GM23338 (cell line): ENCODE measurements at regions not wholly inside any gene's neighbourhood (a gene's known extent, or its start where the extent isn't known, plus 50 kb on each side); places are given as distances from the start of the nearest gene placed in this dataset.

Experiments
- ATAC-seq: fragments of 200-7000 bp; cut with Tn5 transposase; 3 replicates; pipeline ENCODE4 v1.9.1; 2020
- DNase-seq: peaks from one replicate; pipeline ENCODE4 v3.0.0-alpha.2; 2015; ENCODE audit warnings: low spot score
- H2AFZ ChIP-seq: fragments of 200-600 bp; sonication (generic); 2 replicates; pipeline ENCODE4 v1.8.0; 2016; ENCODE audit warnings: antibody characterized with exemption, mild to moderate bottlenecking, moderate library complexity
- H3F3A ChIP-seq: fragments of 200-600 bp; sonication (generic); replicated peaks from 2 replicates; pipeline ENCODE4 v1.8.0; 2017; ENCODE audit warnings: antibody characterized with exemption, mixed run types, low read depth
- H3K27ac ChIP-seq: fragments of 200-600 bp; sonication (generic); 2 replicates; pipeline ENCODE4 v1.6.1; 2016; ENCODE audit warnings: low read depth
- H3K27me3 ChIP-seq: fragments of 200-600 bp; sonication (generic); 2 replicates; pipeline ENCODE4 v1.8.0; 2016; ENCODE audit warnings: mild to moderate bottlenecking, mixed run types, moderate library complexity; ENCODE audit not compliant: insufficient read depth
- H3K36me3 ChIP-seq: fragments of 200-600 bp; sonication (generic); 2 replicates; pipeline ENCODE4 v1.8.0; 2016; ENCODE audit warnings: mild to moderate bottlenecking; ENCODE audit not compliant: insufficient read depth
- H3K4me1 ChIP-seq: fragments of 200-600 bp; sonication (generic); 2 replicates; pipeline ENCODE4 v1.8.0; 2016; ENCODE audit warnings: mild to moderate bottlenecking, moderate library complexity; ENCODE audit not compliant: insufficient read depth
- H3K4me2 ChIP-seq: fragments of 200-600 bp; sonication (generic); 2 replicates; pipeline ENCODE4 v1.7.1; 2017; ENCODE audit warnings: mixed run types
- H3K4me3 ChIP-seq: fragments of 200-600 bp; sonication (generic); 2 replicates; pipeline ENCODE4 v1.6.1; 2016; ENCODE audit warnings: mixed run types
- H3K79me2 ChIP-seq: fragments of 200-600 bp; sonication (generic); replicated peaks from 2 replicates; pipeline ENCODE4 v1.8.0; 2017; ENCODE audit warnings: mild to moderate bottlenecking; ENCODE audit not compliant: insufficient read depth
- H3K9me2 ChIP-seq: fragments of 200-600 bp; sonication (generic); 2 replicates; pipeline ENCODE4 v1.8.0; 2017; ENCODE audit not compliant: insufficient read depth
- H4K20me1 ChIP-seq: fragments of 200-600 bp; sonication (generic); replicated peaks from 2 replicates; pipeline ENCODE4 v1.8.0; 2017; ENCODE audit warnings: mild to moderate bottlenecking; ENCODE audit not compliant: insufficient read depth
- H3K27ac Mint-ChIP-seq: 2 replicates; pipeline ENCODE4 v1.8.0; 2020; ENCODE audit warnings: inconsistent platforms, mild to moderate bottlenecking, moderate library complexity, mixed read lengths
- H3K27me3 Mint-ChIP-seq: 3 replicates; pipeline ENCODE4 v1.8.0; 2022; ENCODE audit warnings: low read depth, mild to moderate bottlenecking, moderate library complexity, mixed read lengths, inconsistent platforms; ENCODE audit not compliant: insufficient read depth, poor library complexity
- H3K36me3 Mint-ChIP-seq: 3 replicates; pipeline ENCODE4 v1.8.0; 2021; ENCODE audit warnings: low read depth, mild to moderate bottlenecking, inconsistent platforms, moderate library complexity, mixed read lengths
- H3K4me1 Mint-ChIP-seq: 3 replicates; pipeline ENCODE4 v1.8.0; 2020; ENCODE audit warnings: mild to moderate bottlenecking, inconsistent platforms, mixed read lengths
- H3K4me3 Mint-ChIP-seq: 3 replicates; pipeline ENCODE4 v1.8.0; 2021; ENCODE audit warnings: moderate library complexity, mild to moderate bottlenecking, inconsistent platforms, mixed read lengths
- H3K9me3 Mint-ChIP-seq: 3 replicates; pipeline ENCODE4 v1.8.0; 2020; ENCODE audit warnings: moderate library complexity, mild to moderate bottlenecking, inconsistent platforms, mixed read lengths
- CREB1 ChIP-seq: fragments of 250-450 bp; sonication (Bioruptor Pico); IDR thresholded peaks from 2 replicates; pipeline ENCODE4 v1.5.0; 2020; ENCODE audit warnings: low read depth, mild to moderate bottlenecking, moderate library complexity
- CTCF ChIP-seq, 2 experiments: fragments of 200-600 bp in 1 of 2; sonication (generic) in 1 of 2; conservative IDR thresholded peaks; 2 replicates each; pipeline versions ENCODE4 v1.5.1 to v1.6.1; 2016 to 2017; ENCODE audit warnings: antibody characterized with exemption in 2 of 2, low read depth in 2 of 2, mild to moderate bottlenecking in 2 of 2, moderate library complexity in 1 of 2
- ETS1 ChIP-seq: IDR thresholded peaks from 2 replicates; pipeline ENCODE4 v1.6.1; 2016; ENCODE audit warnings: antibody characterized with exemption
- EZH2 ChIP-seq: fragments of 200-600 bp; sonication (generic); IDR thresholded peaks from one replicate; pipeline ENCODE4 v1.8.0; 2017; ENCODE audit warnings: antibody characterized with exemption, mild to moderate bottlenecking, low read depth; ENCODE audit not compliant: unreplicated experiment
- EZH2phosphoT487 ChIP-seq: fragments of 200-600 bp; sonication (generic); IDR thresholded peaks from one replicate; pipeline ENCODE4 v1.8.1; 2018; ENCODE audit warnings: antibody characterized with exemption; ENCODE audit not compliant: unreplicated experiment
- JUNB ChIP-seq: IDR thresholded peaks from one replicate; pipeline ENCODE4 v1.6.1; 2016; ENCODE audit warnings: antibody characterized with exemption; ENCODE audit not compliant: unreplicated experiment
- NANOG ChIP-seq: IDR thresholded peaks from 2 replicates; pipeline ENCODE4 v1.6.1; 2016; ENCODE audit warnings: antibody characterized with exemption, borderline replicate concordance
- POLR2AphosphoS5 ChIP-seq: IDR thresholded peaks from 2 replicates; pipeline ENCODE4 v1.6.1; 2016; ENCODE audit warnings: antibody characterized with exemption, low read depth
- REST ChIP-seq: IDR thresholded peaks from one replicate; pipeline ENCODE4 v1.6.1; 2018; ENCODE audit warnings: antibody characterized with exemption; ENCODE audit not compliant: unreplicated experiment
- STAT1 ChIP-seq: IDR thresholded peaks from one replicate; pipeline ENCODE4 v1.6.1; 2016; ENCODE audit warnings: antibody characterized with exemption; ENCODE audit not compliant: unreplicated experiment
- ZNF114 ChIP-seq: fragments of 250-450 bp; sonication (Bioruptor Pico); IDR thresholded peaks from 2 replicates; pipeline ENCODE4 v1.5.0; 2020; ENCODE audit warnings: mild to moderate bottlenecking, moderate library complexity
- ZNF331 ChIP-seq: fragments of 250-450 bp; sonication (Bioruptor Pico); IDR thresholded peaks from 2 replicates; pipeline ENCODE4 v1.5.0; 2020; ENCODE audit warnings: low read depth, mild to moderate bottlenecking, moderate library complexity
- ZNF462 ChIP-seq: fragments of 250-450 bp; sonication (Bioruptor Pico); IDR thresholded peaks from 2 replicates; pipeline ENCODE4 v1.5.0; 2020; ENCODE audit warnings: mild to moderate bottlenecking, moderate library complexity

- no peaks in the 10 kb centered on the region for H3K27me3 Mint-ChIP-seq
- Histone ChIP-seq H3K27me3 (no peaks in the 10 kb centered on the region), H3K27ac (no peak overlapping the region), H3K9me2 (peaks cover 3% of the 10 kb centered on the region; the same call in 1 of the 2 replicates), H3K4me1 (peaks cover 10% of the 10 kb centered on the region), H3K36me3 (no peaks in the 10 kb centered on the region), H3K4me2 (no peak overlapping the region), H4K20me1 (no peaks in the 10 kb centered on the region), H3F3A (no peaks in the 10 kb centered on the region), H2AFZ (peak overlapping the region; percentile 77), H3K4me3 (no peak overlapping the region), H3K79me2 (no peaks in the 10 kb centered on the region)
- H3K27ac Mint-ChIP-seq = no peak overlapping the region
- DNase-seq (no peak), ATAC-seq (no peak)
- TF ChIP-seq REST (no peak), ETS1 (no peak), EZH2 (no peak), ZNF331 (CRISPR knock-in tag) (no peak), POLR2AphosphoS5 (no peak), NANOG (no peak), CREB1 (CRISPR knock-in tag) (no peak), ZNF114 (CRISPR knock-in tag) (no peak), EZH2phosphoT487 (no peak), ZNF462 (CRISPR knock-in tag) (no peak), JUNB (no peak), STAT1 (no peak), CTCF (conservative IDR thresholded peaks at IDR 0.05; ENCODE audit: low read depth in 2 of 2) (no peak)
- no peaks in the 10 kb centered on the region; the same call in 2 of the 3 replicates for H3K9me3 Mint-ChIP-seq
- H3K4me1 Mint-ChIP-seq = peaks cover 32% of the 10 kb centered on the region
- H3K4me3 Mint-ChIP-seq = no peak overlapping the region
- H3K36me3 Mint-ChIP-seq = no peaks in the 10 kb centered on the region
These were observed 102.7 kb upstream of the SORBS2 start for GRCh38 chr4:185914583-185915199.
